ENCODE measurements at regions not wholly inside any gene's neighbourhood (a gene's known extent, or its start where the extent isn't known, plus 50 kb on each side); places are given as distances from the start of the nearest gene placed in this dataset.

DNA sequence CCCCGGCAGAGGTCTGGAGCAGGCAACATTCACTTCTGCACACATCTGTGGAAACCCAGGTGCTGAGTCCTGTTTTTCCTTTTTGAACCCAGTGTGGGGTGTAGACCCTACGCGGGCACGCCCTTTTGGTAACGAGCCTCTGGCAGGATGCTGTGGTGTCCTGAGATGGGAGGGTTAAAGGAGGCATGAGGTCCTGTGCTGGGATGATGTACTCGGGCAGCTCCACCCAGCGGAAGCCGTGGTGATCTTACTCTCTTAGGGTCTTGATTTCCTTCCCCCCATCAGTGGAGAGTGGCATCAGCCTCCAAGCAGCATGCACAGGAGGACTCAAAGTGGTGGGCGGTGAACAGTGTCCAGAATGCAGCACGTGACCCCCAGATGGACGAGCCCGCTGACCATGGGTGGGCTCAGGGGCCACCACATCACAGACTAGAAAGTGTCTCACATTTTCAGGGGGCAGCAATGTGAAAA lies 148.6 kb downstream of the DNAJB6 start:
- Histone ChIP-seq H3K36me3 (ENCODE audit: insufficient read depth) (no peaks in the 10 kb centered on the region), H3K4me1 (ENCODE audit: insufficient read depth) (no peaks in the 10 kb centered on the region), H3K9me2 (ENCODE audit: insufficient read depth) (no peaks in the 10 kb centered on the region), H2AFZ (no peak overlapping the region), H3K27ac (ENCODE audit: low read depth) (no peak overlapping the region), H3K79me2 (replicated peaks; ENCODE audit: insufficient read depth) (no peaks in the 10 kb centered on the region), H3F3A (replicated peaks; ENCODE audit: low read depth) (0 out of 2 replicates have a peak, but pooled peaks cover 3% of the 10 kb centered on the region), H3K4me3 (no peak overlapping the region), H3K27me3 (ENCODE audit: insufficient read depth) (no peaks in the 10 kb centered on the region), H4K20me1 (replicated peaks; ENCODE audit: insufficient read depth) (no peaks in the 10 kb centered on the region), H3K4me2 (no peak overlapping the region)
- no peak overlapping the region for H3K27ac Mint-ChIP-seq
- peaks cover 66% of the 10 kb centered on the region for H3K9me3 Mint-ChIP-seq
- TF ChIP-seq NANOG (IDR thresholded peaks at IDR 0.05; ENCODE audit: borderline replicate concordance) = no peak
- TF ChIP-seq, protein P1, sequence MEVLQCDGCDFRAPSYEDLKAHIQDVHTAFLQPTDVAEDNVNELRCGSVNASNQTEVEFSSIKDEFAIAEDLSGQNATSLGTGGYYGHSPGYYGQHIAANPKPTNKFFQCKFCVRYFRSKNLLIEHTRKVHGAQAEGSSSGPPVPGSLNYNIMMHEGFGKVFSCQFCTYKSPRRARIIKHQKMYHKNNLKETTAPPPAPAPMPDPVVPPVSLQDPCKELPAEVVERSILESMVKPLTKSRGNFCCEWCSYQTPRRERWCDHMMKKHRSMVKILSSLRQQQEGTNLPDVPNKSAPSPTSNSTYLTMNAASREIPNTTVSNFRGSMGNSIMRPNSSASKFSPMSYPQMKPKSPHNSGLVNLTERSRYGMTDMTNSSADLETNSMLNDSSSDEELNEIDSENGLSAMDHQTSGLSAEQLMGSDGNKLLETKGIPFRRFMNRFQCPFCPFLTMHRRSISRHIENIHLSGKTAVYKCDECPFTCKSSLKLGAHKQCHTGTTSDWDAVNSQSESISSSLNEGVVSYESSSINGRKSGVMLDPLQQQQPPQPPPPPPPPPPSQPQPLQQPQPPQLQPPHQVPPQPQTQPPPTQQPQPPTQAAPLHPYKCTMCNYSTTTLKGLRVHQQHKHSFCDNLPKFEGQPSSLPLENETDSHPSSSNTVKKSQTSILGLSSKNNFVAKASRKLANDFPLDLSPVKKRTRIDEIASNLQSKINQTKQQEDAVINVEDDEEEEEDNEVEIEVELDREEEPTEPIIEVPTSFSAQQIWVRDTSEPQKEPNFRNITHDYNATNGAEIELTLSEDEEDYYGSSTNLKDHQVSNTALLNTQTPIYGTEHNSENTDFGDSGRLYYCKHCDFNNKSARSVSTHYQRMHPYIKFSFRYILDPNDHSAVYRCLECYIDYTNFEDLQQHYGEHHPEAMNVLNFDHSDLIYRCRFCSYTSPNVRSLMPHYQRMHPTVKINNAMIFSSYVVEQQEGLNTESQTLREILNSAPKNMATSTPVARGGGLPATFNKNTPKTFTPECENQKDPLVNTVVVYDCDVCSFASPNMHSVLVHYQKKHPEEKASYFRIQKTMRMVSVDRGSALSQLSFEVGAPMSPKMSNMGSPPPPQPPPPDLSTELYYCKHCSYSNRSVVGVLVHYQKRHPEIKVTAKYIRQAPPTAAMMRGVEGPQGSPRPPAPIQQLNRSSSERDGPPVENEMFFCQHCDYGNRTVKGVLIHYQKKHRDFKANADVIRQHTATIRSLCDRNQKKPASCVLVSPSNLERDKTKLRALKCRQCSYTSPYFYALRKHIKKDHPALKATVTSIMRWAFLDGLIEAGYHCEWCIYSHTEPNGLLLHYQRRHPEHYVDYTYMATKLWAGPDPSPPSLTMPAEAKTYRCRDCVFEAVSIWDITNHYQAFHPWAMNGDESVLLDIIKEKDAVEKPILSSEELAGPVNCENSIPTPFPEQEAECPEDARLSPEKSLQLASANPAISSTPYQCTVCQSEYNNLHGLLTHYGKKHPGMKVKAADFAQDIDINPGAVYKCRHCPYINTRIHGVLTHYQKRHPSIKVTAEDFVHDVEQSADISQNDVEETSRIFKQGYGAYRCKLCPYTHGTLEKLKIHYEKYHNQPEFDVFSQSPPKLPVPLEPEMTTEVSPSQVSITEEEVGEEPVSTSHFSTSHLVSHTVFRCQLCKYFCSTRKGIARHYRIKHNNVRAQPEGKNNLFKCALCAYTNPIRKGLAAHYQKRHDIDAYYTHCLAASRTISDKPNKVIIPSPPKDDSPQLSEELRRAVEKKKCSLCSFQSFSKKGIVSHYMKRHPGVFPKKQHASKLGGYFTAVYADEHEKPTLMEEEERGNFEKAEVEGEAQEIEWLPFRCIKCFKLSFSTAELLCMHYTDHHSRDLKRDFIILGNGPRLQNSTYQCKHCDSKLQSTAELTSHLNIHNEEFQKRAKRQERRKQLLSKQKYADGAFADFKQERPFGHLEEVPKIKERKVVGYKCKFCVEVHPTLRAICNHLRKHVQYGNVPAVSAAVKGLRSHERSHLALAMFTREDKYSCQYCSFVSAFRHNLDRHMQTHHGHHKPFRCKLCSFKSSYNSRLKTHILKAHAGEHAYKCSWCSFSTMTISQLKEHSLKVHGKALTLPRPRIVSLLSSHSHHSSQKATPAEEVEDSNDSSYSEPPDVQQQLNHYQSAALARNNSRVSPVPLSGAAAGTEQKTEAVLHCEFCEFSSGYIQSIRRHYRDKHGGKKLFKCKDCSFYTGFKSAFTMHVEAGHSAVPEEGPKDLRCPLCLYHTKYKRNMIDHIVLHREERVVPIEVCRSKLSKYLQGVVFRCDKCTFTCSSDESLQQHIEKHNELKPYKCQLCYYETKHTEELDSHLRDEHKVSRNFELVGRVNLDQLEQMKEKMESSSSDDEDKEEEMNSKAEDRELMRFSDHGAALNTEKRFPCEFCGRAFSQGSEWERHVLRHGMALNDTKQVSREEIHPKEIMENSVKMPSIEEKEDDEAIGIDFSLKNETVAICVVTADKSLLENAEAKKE (CRISPR knock-in tag; IDR thresholded peaks at IDR 0.05) = no peak
- TF ChIP-seq, protein P2, sequence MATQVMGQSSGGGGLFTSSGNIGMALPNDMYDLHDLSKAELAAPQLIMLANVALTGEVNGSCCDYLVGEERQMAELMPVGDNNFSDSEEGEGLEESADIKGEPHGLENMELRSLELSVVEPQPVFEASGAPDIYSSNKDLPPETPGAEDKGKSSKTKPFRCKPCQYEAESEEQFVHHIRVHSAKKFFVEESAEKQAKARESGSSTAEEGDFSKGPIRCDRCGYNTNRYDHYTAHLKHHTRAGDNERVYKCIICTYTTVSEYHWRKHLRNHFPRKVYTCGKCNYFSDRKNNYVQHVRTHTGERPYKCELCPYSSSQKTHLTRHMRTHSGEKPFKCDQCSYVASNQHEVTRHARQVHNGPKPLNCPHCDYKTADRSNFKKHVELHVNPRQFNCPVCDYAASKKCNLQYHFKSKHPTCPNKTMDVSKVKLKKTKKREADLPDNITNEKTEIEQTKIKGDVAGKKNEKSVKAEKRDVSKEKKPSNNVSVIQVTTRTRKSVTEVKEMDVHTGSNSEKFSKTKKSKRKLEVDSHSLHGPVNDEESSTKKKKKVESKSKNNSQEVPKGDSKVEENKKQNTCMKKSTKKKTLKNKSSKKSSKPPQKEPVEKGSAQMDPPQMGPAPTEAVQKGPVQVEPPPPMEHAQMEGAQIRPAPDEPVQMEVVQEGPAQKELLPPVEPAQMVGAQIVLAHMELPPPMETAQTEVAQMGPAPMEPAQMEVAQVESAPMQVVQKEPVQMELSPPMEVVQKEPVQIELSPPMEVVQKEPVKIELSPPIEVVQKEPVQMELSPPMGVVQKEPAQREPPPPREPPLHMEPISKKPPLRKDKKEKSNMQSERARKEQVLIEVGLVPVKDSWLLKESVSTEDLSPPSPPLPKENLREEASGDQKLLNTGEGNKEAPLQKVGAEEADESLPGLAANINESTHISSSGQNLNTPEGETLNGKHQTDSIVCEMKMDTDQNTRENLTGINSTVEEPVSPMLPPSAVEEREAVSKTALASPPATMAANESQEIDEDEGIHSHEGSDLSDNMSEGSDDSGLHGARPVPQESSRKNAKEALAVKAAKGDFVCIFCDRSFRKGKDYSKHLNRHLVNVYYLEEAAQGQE (IDR thresholded peaks at IDR 0.05; ENCODE audit: unreplicated experiment) = no peak
- no peaks in the 10 kb centered on the region for H3K4me1 Mint-ChIP-seq
- DNase-seq (ENCODE audit: low spot score) (no peak), ATAC-seq (no peak)
- H3K4me3 Mint-ChIP-seq = no peak overlapping the region
- H3K27me3 Mint-ChIP-seq (ENCODE audit: insufficient read depth, low read depth, poor library complexity) = peaks cover 17% of the 10 kb centered on the region
- peaks cover 35% of the 10 kb centered on the region for H3K36me3 Mint-ChIP-seq (ENCODE audit: low read depth)

All from GM23338 (cell line).